HL-60 (cell line): ENCODE measurements at regions not wholly inside any gene's neighbourhood (a gene's known extent, or its start where the extent isn't known, plus 50 kb on each side); places are given as distances from the start of the nearest gene placed in this dataset.

Experiments used
- DNase-seq, 2 experiments: peaks; one replicate each; pipeline ENCODE4 v3.0.0-alpha.2; 2010 to 2020; ENCODE audit warnings: low read depth in 1 of 2, low spot score in 1 of 2
- H3K27ac ChIP-seq: fragments of 250-450 bp; sonication (Bioruptor Pico); replicated peaks from 2 replicates; pipeline ENCODE4 v1.5.1; 2020; ENCODE audit warnings: mild to moderate bottlenecking, moderate library complexity
- H3K27me3 ChIP-seq: fragments of 250-450 bp; sonication (Bioruptor Pico); 2 replicates; pipeline ENCODE4 v1.5.1; 2021; ENCODE audit warnings: mild to moderate bottlenecking, moderate library complexity; ENCODE audit not compliant: insufficient read depth, poor library complexity, severe bottlenecking
- H3K4me3 ChIP-seq: replicated peaks from 2 replicates; pipeline ENCODE4 v1.5.1; 2011; ENCODE audit warnings: mild to moderate bottlenecking, control low read depth, low read length; ENCODE audit not compliant: insufficient read depth
- GABPA ChIP-seq: IDR thresholded peaks from 2 replicates; pipeline ENCODE4 v1.6.1; 2012; ENCODE audit warnings: low read depth
- POLR2AphosphoS5 ChIP-seq: IDR thresholded peaks from 2 replicates; pipeline ENCODE4 v1.6.1; 2012; ENCODE audit warnings: low read depth
- SPI1 ChIP-seq: IDR thresholded peaks from 2 replicates; pipeline ENCODE4 v1.6.1; 2012; ENCODE audit warnings: low read depth, mild to moderate bottlenecking, borderline replicate concordance
- TF ChIP-seq, protein P1 (sequence below): IDR thresholded peaks from 2 replicates; pipeline ENCODE4 v1.6.1; 2012; ENCODE audit warnings: low read depth; ENCODE audit not compliant: insufficient replicate concordance
- TF ChIP-seq, protein P2 (sequence below): IDR thresholded peaks from one replicate; pipeline ENCODE4 v1.5.1; 2011; ENCODE audit warnings: low read length, control low read depth, inconsistent platforms; ENCODE audit not compliant: insufficient read depth

- no peak for DNase-seq
- Histone ChIP-seq H3K4me3 (no peak overlapping the region), H3K27ac (no peak overlapping the region), H3K27me3 (no peaks in the 10 kb centered on the region)
- TF ChIP-seq, protein P1, sequence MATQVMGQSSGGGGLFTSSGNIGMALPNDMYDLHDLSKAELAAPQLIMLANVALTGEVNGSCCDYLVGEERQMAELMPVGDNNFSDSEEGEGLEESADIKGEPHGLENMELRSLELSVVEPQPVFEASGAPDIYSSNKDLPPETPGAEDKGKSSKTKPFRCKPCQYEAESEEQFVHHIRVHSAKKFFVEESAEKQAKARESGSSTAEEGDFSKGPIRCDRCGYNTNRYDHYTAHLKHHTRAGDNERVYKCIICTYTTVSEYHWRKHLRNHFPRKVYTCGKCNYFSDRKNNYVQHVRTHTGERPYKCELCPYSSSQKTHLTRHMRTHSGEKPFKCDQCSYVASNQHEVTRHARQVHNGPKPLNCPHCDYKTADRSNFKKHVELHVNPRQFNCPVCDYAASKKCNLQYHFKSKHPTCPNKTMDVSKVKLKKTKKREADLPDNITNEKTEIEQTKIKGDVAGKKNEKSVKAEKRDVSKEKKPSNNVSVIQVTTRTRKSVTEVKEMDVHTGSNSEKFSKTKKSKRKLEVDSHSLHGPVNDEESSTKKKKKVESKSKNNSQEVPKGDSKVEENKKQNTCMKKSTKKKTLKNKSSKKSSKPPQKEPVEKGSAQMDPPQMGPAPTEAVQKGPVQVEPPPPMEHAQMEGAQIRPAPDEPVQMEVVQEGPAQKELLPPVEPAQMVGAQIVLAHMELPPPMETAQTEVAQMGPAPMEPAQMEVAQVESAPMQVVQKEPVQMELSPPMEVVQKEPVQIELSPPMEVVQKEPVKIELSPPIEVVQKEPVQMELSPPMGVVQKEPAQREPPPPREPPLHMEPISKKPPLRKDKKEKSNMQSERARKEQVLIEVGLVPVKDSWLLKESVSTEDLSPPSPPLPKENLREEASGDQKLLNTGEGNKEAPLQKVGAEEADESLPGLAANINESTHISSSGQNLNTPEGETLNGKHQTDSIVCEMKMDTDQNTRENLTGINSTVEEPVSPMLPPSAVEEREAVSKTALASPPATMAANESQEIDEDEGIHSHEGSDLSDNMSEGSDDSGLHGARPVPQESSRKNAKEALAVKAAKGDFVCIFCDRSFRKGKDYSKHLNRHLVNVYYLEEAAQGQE = no peak
- TF ChIP-seq, protein P2, sequence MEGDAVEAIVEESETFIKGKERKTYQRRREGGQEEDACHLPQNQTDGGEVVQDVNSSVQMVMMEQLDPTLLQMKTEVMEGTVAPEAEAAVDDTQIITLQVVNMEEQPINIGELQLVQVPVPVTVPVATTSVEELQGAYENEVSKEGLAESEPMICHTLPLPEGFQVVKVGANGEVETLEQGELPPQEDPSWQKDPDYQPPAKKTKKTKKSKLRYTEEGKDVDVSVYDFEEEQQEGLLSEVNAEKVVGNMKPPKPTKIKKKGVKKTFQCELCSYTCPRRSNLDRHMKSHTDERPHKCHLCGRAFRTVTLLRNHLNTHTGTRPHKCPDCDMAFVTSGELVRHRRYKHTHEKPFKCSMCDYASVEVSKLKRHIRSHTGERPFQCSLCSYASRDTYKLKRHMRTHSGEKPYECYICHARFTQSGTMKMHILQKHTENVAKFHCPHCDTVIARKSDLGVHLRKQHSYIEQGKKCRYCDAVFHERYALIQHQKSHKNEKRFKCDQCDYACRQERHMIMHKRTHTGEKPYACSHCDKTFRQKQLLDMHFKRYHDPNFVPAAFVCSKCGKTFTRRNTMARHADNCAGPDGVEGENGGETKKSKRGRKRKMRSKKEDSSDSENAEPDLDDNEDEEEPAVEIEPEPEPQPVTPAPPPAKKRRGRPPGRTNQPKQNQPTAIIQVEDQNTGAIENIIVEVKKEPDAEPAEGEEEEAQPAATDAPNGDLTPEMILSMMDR = no peak
- no peak for TF ChIP-seq POLR2AphosphoS5
- no peak for TF ChIP-seq SPI1
- no peak for TF ChIP-seq GABPA
Observed at GRCh38 chr4:100099746-100100145, 90.5 kb downstream of the DDIT4L start.

DNA sequence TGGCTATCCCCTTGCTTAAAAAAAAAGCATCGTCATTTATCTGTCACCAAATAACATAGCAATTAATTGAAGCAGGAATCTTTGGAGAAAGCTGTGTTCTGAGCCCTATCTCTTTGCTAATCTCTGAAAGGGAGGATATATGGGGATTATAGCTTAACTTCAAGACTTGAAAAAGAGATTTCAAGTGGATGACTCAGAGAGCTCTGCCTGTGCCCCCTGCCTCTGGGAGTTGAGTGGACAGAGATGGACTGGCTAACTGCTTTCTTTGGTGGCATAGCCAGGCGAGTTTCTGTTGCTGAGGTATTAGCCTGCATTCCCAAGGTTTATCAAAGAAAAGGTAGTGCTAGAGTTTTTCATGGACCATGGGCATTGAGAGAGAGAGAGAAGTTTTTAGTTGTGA lies 91.6 kb downstream of the DDIT4L start:
- Histone ChIP-seq H3K27me3 (no peaks in the 10 kb centered on the region), H3K4me3 (no peak overlapping the region), H3K27ac (no peak overlapping the region)
- TF ChIP-seq, protein P1 = no peak
- TF ChIP-seq, protein P2 = no peak
- TF ChIP-seq GABPA = no peak
- no peak for TF ChIP-seq SPI1
- no peak for TF ChIP-seq POLR2AphosphoS5
- no peak for DNase-seq

DNA sequence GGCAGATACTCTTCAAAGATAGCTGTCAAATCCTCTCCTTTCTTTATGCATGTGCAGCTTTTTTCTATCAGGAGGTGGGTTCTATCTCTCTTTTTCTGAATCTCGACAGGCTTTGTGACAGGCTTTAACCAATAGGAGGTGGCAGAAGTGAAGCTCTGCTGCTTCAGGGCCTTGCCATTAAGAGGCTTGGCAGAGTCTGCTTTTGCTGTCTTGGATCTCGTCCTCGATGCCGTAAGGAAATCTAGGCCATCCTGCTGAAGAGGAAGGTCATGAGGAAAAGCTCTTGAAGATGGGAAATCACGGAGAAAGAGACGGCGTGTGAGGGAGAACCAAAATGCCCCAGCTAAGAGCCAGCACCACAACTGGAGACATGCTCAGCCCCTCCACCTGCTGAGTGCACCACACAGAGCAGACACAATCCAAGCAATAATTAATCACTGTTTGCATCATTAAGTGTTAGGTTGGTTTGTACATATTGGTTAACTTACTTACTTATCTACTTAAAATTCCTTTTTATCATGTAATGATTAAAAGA lies 92.2 kb downstream of the DDIT4L start:
- no peak for DNase-seq
- Histone ChIP-seq H3K27me3 (no peaks in the 10 kb centered on the region), H3K4me3 (no peak overlapping the region), H3K27ac (no peak overlapping the region)
- TF ChIP-seq POLR2AphosphoS5 = no peak
- TF ChIP-seq, protein P2 = no peak
- no peak for TF ChIP-seq SPI1
- TF ChIP-seq, protein P1 = no peak
- no peak for TF ChIP-seq GABPA
